Mucosa of descending colon (tissue), 3 donors: ENCODE measurements at regions not wholly inside any gene's neighbourhood (a gene's known extent, or its start where the extent isn't known, plus 50 kb on each side); places are given as distances from the start of the nearest gene placed in this dataset.

Source experiments
- ATAC-seq: fragments of 200-7000 bp; cut with Tn5 transposase; one replicate; pipeline ENCODE4 v1.9.1; 2020; ENCODE audit warnings: mild to moderate bottlenecking, moderate library complexity
- DNase-seq, 3 donors: peaks; one replicate each; pipeline ENCODE4 v3.0.0-alpha.2; 2020
- H3K36me3 ChIP-seq: fragments of 200-600 bp; one replicate; pipeline ENCODE4 v1.8.0; 2021; ENCODE audit warnings: low read depth, mild to moderate bottlenecking
- H3K4me1 ChIP-seq: fragments of 200-600 bp; one replicate; pipeline ENCODE4 v1.8.0; 2021; ENCODE audit warnings: low read depth, mild to moderate bottlenecking
- H3K4me3 ChIP-seq: fragments of 200-600 bp; one replicate; pipeline ENCODE4 v1.8.0; 2021; ENCODE audit warnings: mild to moderate bottlenecking
- H3K9me3 ChIP-seq: fragments of 200-600 bp; one replicate; pipeline ENCODE4 v1.8.0; 2021; ENCODE audit warnings: mild to moderate bottlenecking
- intact Hi-C, 2 donors: fragments of 100-400 bp; cut with DNase I in 1 of 2; cut with micrococcal nuclease in 1 of 2; formaldehyde crosslinking; loops; one replicate each; pipeline versions ENCODE4 v1.11.0 to v1.11.1; 2022; cut with DNase I, micrococcal nuclease
- TF ChIP-seq, protein P1 (sequence below): fragments of 200-600 bp; IDR thresholded peaks from one replicate; pipeline ENCODE4 v1.8.0; 2022; ENCODE audit warnings: antibody characterized with exemption, mild to moderate bottlenecking
- donor health status: DM: no; HTN: no; CAD: no; lungs with moderate emphysema.
- donor health status: DM: no; HTN: no; CAD: no.
- donor health status: DM: no; HTN: yes; CAD: no.

GRCh38 chr11:121367844-121368225 lies 75.3 kb downstream of the SC5D start:
- no peak overlapping the region for H3K4me3 ChIP-seq
- intact Hi-C loops: no loop called here
- no peaks in the 10 kb centered on the region for H3K36me3 ChIP-seq
- TF ChIP-seq, protein P1, sequence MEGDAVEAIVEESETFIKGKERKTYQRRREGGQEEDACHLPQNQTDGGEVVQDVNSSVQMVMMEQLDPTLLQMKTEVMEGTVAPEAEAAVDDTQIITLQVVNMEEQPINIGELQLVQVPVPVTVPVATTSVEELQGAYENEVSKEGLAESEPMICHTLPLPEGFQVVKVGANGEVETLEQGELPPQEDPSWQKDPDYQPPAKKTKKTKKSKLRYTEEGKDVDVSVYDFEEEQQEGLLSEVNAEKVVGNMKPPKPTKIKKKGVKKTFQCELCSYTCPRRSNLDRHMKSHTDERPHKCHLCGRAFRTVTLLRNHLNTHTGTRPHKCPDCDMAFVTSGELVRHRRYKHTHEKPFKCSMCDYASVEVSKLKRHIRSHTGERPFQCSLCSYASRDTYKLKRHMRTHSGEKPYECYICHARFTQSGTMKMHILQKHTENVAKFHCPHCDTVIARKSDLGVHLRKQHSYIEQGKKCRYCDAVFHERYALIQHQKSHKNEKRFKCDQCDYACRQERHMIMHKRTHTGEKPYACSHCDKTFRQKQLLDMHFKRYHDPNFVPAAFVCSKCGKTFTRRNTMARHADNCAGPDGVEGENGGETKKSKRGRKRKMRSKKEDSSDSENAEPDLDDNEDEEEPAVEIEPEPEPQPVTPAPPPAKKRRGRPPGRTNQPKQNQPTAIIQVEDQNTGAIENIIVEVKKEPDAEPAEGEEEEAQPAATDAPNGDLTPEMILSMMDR: no peak
- no peaks in the 10 kb centered on the region for H3K9me3 ChIP-seq
- ATAC-seq (no peak), DNase-seq (no peak)
- H3K4me1 ChIP-seq: peaks cover 14% of the 10 kb centered on the region

DNA sequence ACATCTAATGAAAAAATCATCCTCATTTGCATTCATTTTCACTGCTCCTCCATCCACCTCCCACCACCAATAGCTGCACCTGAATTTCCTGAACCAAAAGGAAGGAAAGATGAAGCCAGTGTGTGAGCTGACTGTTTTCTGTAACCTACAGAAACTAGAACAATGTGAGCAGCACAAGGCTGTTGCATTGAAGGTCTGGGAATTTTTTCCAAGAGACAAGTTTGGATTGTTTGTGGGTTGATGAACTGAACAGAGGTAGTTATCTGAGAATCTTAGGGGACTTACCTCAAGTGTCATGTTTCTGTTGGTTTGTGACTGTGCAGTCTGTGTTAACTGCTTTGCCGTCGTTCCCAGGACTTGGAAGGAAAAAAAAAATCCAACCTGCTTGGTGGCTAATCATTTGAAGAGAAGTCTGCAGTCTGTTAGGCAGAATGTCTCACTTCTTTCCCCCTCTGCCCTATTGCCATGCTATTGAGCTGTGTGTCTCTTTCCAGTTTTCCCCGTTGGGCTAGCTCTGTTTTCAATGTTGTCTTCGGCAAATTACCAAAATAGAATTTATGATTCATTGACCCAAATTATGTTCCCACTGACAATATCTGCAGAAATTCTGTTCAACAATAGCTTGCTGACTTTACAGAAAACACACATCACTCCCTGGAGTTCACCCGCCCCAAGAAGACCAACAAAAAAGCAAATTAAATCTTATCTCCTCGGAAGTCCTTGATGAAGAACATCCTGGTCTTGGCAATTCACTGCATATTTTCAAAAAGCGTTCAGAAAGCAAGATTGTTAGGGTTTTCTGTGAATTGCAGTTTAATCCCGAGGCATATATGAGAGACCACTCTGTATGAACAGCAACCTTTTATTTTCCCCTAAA lies 76.0 kb downstream of the SC5D start:
- Histone ChIP-seq H3K4me3 (no peak overlapping the region), H3K9me3 (no peaks in the 10 kb centered on the region), H3K4me1 (peaks cover 18% of the 10 kb centered on the region), H3K36me3 (no peaks in the 10 kb centered on the region)
- ATAC-seq (no peak), DNase-seq (no peak)
- intact Hi-C loops: no loop called here
- TF ChIP-seq, protein P1: no peak

DNA sequence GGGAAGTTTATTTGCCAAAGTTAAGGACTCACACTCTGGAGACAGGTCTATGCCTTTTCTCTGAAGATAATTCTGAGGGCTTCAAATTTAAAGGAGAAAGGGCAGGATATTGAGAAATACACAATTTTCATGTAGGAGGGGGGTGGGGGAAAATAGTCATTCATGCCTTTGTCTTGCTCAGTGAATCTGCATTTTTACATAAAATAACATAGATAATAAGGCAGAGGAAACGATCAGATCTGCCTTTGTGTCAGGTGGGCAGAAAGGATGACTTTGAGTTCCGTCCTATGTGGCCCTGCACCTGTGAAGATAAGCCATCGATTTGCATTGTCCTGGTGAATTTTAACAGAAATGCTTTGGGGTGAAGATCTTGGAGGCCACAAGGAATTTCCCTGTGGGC lies 76.8 kb downstream of the SC5D start:
- H3K9me3 ChIP-seq: no peaks in the 10 kb centered on the region
- ATAC-seq (no peak), DNase-seq (no peak)
- H3K36me3 ChIP-seq: no peaks in the 10 kb centered on the region
- intact Hi-C loops: no loop called here
- no peak overlapping the region for H3K4me3 ChIP-seq
- peaks cover 18% of the 10 kb centered on the region for H3K4me1 ChIP-seq
- TF ChIP-seq, protein P1: no peak

DNA sequence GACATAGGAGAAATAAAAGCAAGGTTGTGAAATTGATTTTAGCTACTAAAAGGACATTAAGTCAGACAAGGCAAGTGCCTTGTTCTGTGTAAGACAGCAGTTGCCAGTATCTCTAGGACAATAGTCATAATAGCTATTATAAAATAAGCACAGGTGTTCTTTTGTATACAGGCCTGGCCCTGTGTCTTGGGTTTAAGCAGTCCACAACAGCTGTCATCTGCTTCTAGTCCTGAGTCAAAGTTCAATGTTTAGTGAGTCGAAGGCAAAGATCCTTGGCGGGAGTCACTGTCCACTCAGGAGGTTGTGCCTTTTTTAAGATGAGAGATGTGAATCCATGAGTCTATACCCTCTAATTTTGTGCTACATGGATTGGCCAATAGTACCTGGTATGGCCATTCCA lies 79.5 kb downstream of the SC5D start:
- no peak overlapping the region for H3K4me3 ChIP-seq
- no peaks in the 10 kb centered on the region for H3K36me3 ChIP-seq
- ATAC-seq (peak; percentile 89), DNase-seq (no peak)
- intact Hi-C loops: no loop called here
- TF ChIP-seq, protein P1: no peak
- peaks cover 14% of the 10 kb centered on the region for H3K4me1 ChIP-seq
- no peaks in the 10 kb centered on the region for H3K9me3 ChIP-seq

DNA sequence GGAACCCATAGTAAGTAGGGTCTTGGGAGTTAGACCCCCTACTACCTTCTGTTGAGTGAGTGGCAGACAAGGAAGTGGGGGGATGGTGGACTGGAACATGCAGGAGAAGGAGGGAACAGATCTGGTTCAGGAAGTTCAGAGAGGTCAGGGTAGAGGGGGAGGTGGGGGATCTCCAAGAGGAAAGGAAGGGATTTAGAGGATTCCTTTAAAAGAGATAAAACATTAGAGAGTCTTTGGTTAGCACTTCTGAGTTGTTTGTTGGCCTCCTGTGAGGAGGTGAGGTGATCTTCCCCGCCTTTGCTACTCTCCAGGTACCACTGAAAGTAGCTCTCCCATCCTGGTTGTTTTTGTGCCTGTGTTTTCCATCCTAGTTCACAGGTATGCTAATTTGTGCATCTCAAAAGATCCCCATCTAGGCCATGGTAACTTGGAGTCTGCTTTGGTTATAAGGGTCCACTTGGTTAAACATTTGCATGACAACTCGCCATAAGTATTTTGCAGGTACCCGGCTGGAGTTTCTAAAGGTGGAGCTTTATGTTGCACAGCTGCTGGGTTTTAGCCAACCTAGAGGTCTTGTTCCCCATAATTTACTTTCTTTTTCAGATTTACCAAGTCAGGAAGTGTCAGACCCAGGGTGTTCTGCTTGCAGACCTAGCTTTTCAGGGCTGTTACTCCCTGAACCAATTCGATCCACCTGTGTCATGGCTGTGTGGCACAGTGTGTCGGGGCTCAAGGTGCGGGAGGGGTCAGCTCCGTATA lies 79.3 kb upstream of the SORL1 start:
- peak; percentile 19 for ATAC-seq
- DNase-seq: no peak
- Histone ChIP-seq H3K4me3 (no peak overlapping the region), H3K36me3 (no peaks in the 10 kb centered on the region), H3K4me1 (peaks cover 14% of the 10 kb centered on the region), H3K9me3 (no peaks in the 10 kb centered on the region)
- intact Hi-C loops: no loop called here
- TF ChIP-seq, protein P1: no peak
